ENCODE measurements at regions not wholly inside any gene's neighbourhood (a gene's known extent, or its start where the extent isn't known, plus 50 kb on each side); places are given as distances from the start of the nearest gene placed in this dataset.

- TF ChIP-seq EZH2phosphoT487 (IDR thresholded peaks at IDR 0.05; ENCODE audit: insufficient read depth, low read depth) (no peak), EZH2 (IDR thresholded peaks at IDR 0.05; ENCODE audit: insufficient read depth, poor library complexity, severe bottlenecking) (no peak)
Measured at GRCh38 chr11:37110385-37110784, 512.3 kb upstream of the RAG2 start.

Measured in GM23248 (cell line).